Stomach (tissue), 8 donors: ENCODE measurements at regions not wholly inside any gene's neighbourhood (a gene's known extent, or its start where the extent isn't known, plus 50 kb on each side); places are given as distances from the start of the nearest gene placed in this dataset.
A peak's percentile ranks its signal among the peaks of the same experiment; 100 is the strongest.

ENCODE experiments used
- DNase-seq, 2 donors: peaks; one replicate each; pipeline versions ENCODE4 v3.0.0 to v3.0.0-alpha.2; 2013 to 2019
- H3K27ac ChIP-seq, 5 donors: fragments of 200-600 bp in 4 of 5; sonication (generic) in 4 of 5; one replicate each; pipeline ENCODE4 v1.5.1; 2013 to 2019; ENCODE audit warnings: mild to moderate bottlenecking in 1 of 5, moderate library complexity in 1 of 5
- H3K27me3 ChIP-seq, 3 donors: fragments of 200-600 bp; sonication (generic); one replicate each; pipeline ENCODE4 v1.5.1; 2017 to 2019; ENCODE audit warnings: mixed run types in 1 of 3
- H3K36me3 ChIP-seq, 4 donors: fragments of 200-600 bp; sonication (generic); 1 replicate in 3 of 4; 2 replicates in 1 of 4; pipeline ENCODE4 v1.5.1; 2016 to 2019
- H3K4me1 ChIP-seq, 4 donors: fragments of 200-600 bp; sonication (generic); one replicate each; pipeline ENCODE4 v1.5.1; 2016 to 2019
- H3K4me3 ChIP-seq, 4 donors: fragments of 200-600 bp; sonication (generic) in 3 of 4; one replicate each; pipeline ENCODE4 v1.5.1; 2016 to 2019; ENCODE audit warnings: mild to moderate bottlenecking in 1 of 4
- H3K9me3 ChIP-seq, 4 donors: fragments of 200-600 bp; sonication (generic); one replicate each; pipeline ENCODE4 v1.5.1; 2016 to 2019
- CTCF ChIP-seq, 7 experiments: fragments of 450-650 bp in 4 of 7; fragments of 200-600 bp in 3 of 7; sonication (generic) in 3 of 7; IDR thresholded peaks; one replicate each; pipeline ENCODE4 v1.5.1; 2016 to 2019; ENCODE audit warnings: antibody characterized with exemption in 7 of 7, control low read depth in 2 of 7, mild to moderate bottlenecking in 1 of 7
- EP300 ChIP-seq: sonication (generic); formaldehyde crosslinking; IDR thresholded peaks from one replicate; pipeline ENCODE4 v1.6.1; 2017; ENCODE audit warnings: antibody characterized with exemption
- POLR2A ChIP-seq, 4 donors: fragments of 450-650 bp; IDR thresholded peaks; one replicate each; pipeline ENCODE4 v1.6.1; 2016; ENCODE audit warnings: antibody characterized with exemption in 4 of 4, control low read depth in 2 of 4, mild to moderate bottlenecking in 1 of 4, moderate library complexity in 1 of 4
- POLR2AphosphoS5 ChIP-seq, 3 donors: sonication (generic); formaldehyde crosslinking; IDR thresholded peaks; one replicate each; pipeline ENCODE4 v1.6.1; 2016; ENCODE audit warnings: antibody characterized with exemption in 3 of 3
- WGBS, 5 donors: extraction: QIAGEN DNeasy Blood & Tissue Kit in 3 of 5; methylation state at CpG; one replicate each; pipeline versions ENCODE4 v1.1.5 to v1.1.7; 2013 to 2018; 5-methylcytosine and 5-hydroxymethylcytosine counted together
- intact Hi-C: fragments of 100-400 bp; cut with DNase I; formaldehyde crosslinking; loops from one replicate; pipeline ENCODE4 v1.15.1; 2023; ENCODE audit warnings: low total_unique reads
- donor health status: healthy with polysubstance abuse.
- donor health status: Bipolar disorder and iron deficiency.
- donor health status: healthy.

GRCh38 chr1:204814166-204814884 lies 56.3 kb upstream of the NFASC start:
- WGBS, 5 donors: 59 to 71% (median 65%) methylated on average over 7 of the region's 7 CpGs
- no peak for TF ChIP-seq POLR2AphosphoS5 (IDR thresholded peaks at IDR 0.05)
- no peak for TF ChIP-seq CTCF (IDR thresholded peaks at IDR 0.05)
- no peak for TF ChIP-seq EP300
- TF ChIP-seq POLR2A (IDR thresholded peaks at IDR 0.05): no peak
- Histone ChIP-seq H3K4me1 (peaks cover 0 to 15% (median 0%) of the 10 kb centered on the region in 4 donors), H3K4me3 (no peak overlapping the region), H3K27ac (no peak overlapping the region), H3K9me3 (no peaks in the 10 kb centered on the region), H3K36me3 (no peaks in the 10 kb centered on the region), H3K27me3 (peaks cover 0 to 13% (median 0%) of the 10 kb centered on the region in 3 donors)
- no peak for DNase-seq
- intact Hi-C loops: no loop called here

- no peak for DNase-seq
Measured at GRCh38 chr1:204817341-204817740, 53.3 kb upstream of the NFASC start.

GRCh38 chr1:204818998-204819397 lies 51.7 kb upstream of the NFASC start:
- peaks cover 0 to 9% (median 0%) of the 10 kb centered on the region in 3 donors for H3K27me3 ChIP-seq
- no peaks in the 10 kb centered on the region for H3K36me3 ChIP-seq
- H3K9me3 ChIP-seq: no peaks in the 10 kb centered on the region
- peak in 1 of 3 donors; percentile 40 for TF ChIP-seq POLR2AphosphoS5 (IDR thresholded peaks at IDR 0.05)
- TF ChIP-seq CTCF (IDR thresholded peaks at IDR 0.05): no peak
- DNase-seq: no peak
- H3K4me1 ChIP-seq: peaks cover 0 to 32% (median 12%) of the 10 kb centered on the region in 4 donors
- H3K27ac ChIP-seq: peak overlapping the region in 1 of 5 donors; percentile 62
- intact Hi-C loops: no loop called here
- WGBS, 5 donors: 43 to 54% (median 52%) methylated on average over 3 of the region's 3 CpGs
- no peak overlapping the region for H3K4me3 ChIP-seq

More at GRCh38 chr1:204817341-204817740, 53.3 kb upstream of the NFASC start:
- H3K27ac ChIP-seq: no peak overlapping the region
- no peaks in the 10 kb centered on the region for H3K36me3 ChIP-seq
- H3K4me3 ChIP-seq: no peak overlapping the region
- intact Hi-C loops: no loop called here
- peaks cover 0 to 39% (median 12%) of the 10 kb centered on the region in 4 donors for H3K4me1 ChIP-seq
- no peaks in the 10 kb centered on the region for H3K9me3 ChIP-seq
- no peak for TF ChIP-seq POLR2AphosphoS5 (IDR thresholded peaks at IDR 0.05)
- TF ChIP-seq CTCF (IDR thresholded peaks at IDR 0.05): no peak
- no peak for TF ChIP-seq EP300
- TF ChIP-seq POLR2A (IDR thresholded peaks at IDR 0.05): no peak
- H3K27me3 ChIP-seq: peaks cover 0 to 13% (median 0%) of the 10 kb centered on the region in 3 donors
- WGBS, 5 donors: 87 to 88% (median 88%) methylated on average over 5 of the region's 5 CpGs

- no peak for DNase-seq
- Histone ChIP-seq H3K36me3 (no peaks in the 10 kb centered on the region), H3K27me3 (peaks cover 0 to 7% (median 0%) of the 10 kb centered on the region in 3 donors), H3K27ac (peak overlapping the region in 1 of 5 donors; percentile 62), H3K9me3 (no peaks in the 10 kb centered on the region), H3K4me3 (no peak overlapping the region), H3K4me1 (peaks cover 0 to 28% (median 12%) of the 10 kb centered on the region in 4 donors)
- TF ChIP-seq POLR2A (IDR thresholded peaks at IDR 0.05): no peak
- no peak for TF ChIP-seq POLR2AphosphoS5 (IDR thresholded peaks at IDR 0.05)
- TF ChIP-seq EP300: no peak
- TF ChIP-seq CTCF (IDR thresholded peaks at IDR 0.05): no peak
- WGBS, 5 donors: 43 to 88% (median 84%) methylated on average over 2 of the region's 2 CpGs
- intact Hi-C loops: no loop called here
Measured at GRCh38 chr1:204819495-204819894, 51.2 kb upstream of the NFASC start.
